DOHH2 (cell line): ENCODE measurements at regions not wholly inside any gene's neighbourhood (a gene's known extent, or its start where the extent isn't known, plus 50 kb on each side); places are given as distances from the start of the nearest gene placed in this dataset.

Source experiments
- H3F3A ChIP-seq: fragments of 200-600 bp; sonication (generic), shearing (Covaris generic); 2 replicates; pipeline ENCODE4 v1.6.0; 2016; ENCODE audit warnings: antibody characterized with exemption, mild to moderate bottlenecking; ENCODE audit not compliant: control insufficient read depth, insufficient read depth
- H3K27ac ChIP-seq: fragments of 200-600 bp; sonication (generic); 2 replicates; pipeline ENCODE4 v1.5.1; 2014; ENCODE audit warnings: low read depth, mild to moderate bottlenecking, low read length, moderate library complexity
- H3K27me3 ChIP-seq: fragments of 200-600 bp; sonication (generic); 2 replicates; pipeline ENCODE4 v1.6.1; 2014; ENCODE audit warnings: mild to moderate bottlenecking, low read length, mixed read lengths; ENCODE audit not compliant: control insufficient read depth
- H3K36me3 ChIP-seq: fragments of 200-600 bp; sonication (generic); 2 replicates; pipeline ENCODE4 v1.6.1; 2014; ENCODE audit warnings: mild to moderate bottlenecking, low read length, moderate library complexity, mixed read lengths; ENCODE audit not compliant: control insufficient read depth
- H3K4me1 ChIP-seq: fragments of 200-600 bp; sonication (generic); 2 replicates; pipeline ENCODE4 v1.6.1; 2014; ENCODE audit warnings: mild to moderate bottlenecking, low read length, mixed read lengths; ENCODE audit not compliant: control insufficient read depth
- H3K4me2 ChIP-seq: fragments of 200-600 bp; sonication (generic); 2 replicates; pipeline ENCODE4 v1.6.0; 2014; ENCODE audit warnings: mild to moderate bottlenecking, low read length, moderate library complexity
- H3K4me3 ChIP-seq: fragments of 200-600 bp; sonication (generic); 2 replicates; pipeline ENCODE4 v1.5.1; 2014; ENCODE audit warnings: mild to moderate bottlenecking, low read length, mixed read lengths
- H3K79me2 ChIP-seq: fragments of 200-600 bp; sonication (generic); 2 replicates; pipeline ENCODE4 v1.6.1; 2014; ENCODE audit warnings: mild to moderate bottlenecking, low read length, mixed read lengths; ENCODE audit not compliant: control insufficient read depth
- H3K9me2 ChIP-seq: fragments of 200-600 bp; sonication (generic); replicated peaks from 2 replicates; pipeline ENCODE4 v1.6.1; 2014; ENCODE audit warnings: mild to moderate bottlenecking, low read length, mixed read lengths; ENCODE audit not compliant: control insufficient read depth
- H3K9me3 ChIP-seq: fragments of 200-600 bp; sonication (generic); 2 replicates; pipeline ENCODE4 v1.6.1; 2014; ENCODE audit warnings: antibody characterized with exemption, low read length, mixed read lengths; ENCODE audit not compliant: control insufficient read depth, insufficient read depth
- H4K20me1 ChIP-seq: fragments of 200-600 bp; sonication (generic); 2 replicates; pipeline ENCODE4 v1.6.0; 2014; ENCODE audit warnings: low read depth, mild to moderate bottlenecking, antibody characterized with exemption, low read length, moderate library complexity; ENCODE audit not compliant: control insufficient read depth, insufficient read depth
- CTCF ChIP-seq: fragments of 200-600 bp; sonication (generic); IDR thresholded peaks from one replicate; pipeline ENCODE4 v1.5.1; 2014; ENCODE audit warnings: antibody characterized with exemption, mild to moderate bottlenecking, low read depth, low read length; ENCODE audit not compliant: poor library complexity, severe bottlenecking
- EZH2phosphoT487 ChIP-seq: fragments of 200-600 bp; sonication (generic); IDR thresholded peaks from 2 replicates; pipeline ENCODE4 v1.6.1; 2017; ENCODE audit warnings: borderline replicate concordance, mild to moderate bottlenecking, antibody characterized with exemption, low read length, moderate library complexity, mixed read lengths

GRCh38 chr12:113630625-113631024, 159.0 kb upstream of the LHX5 start:
- H3K9me3 ChIP-seq = peaks cover 3% of the 10 kb centered on the region
- no peaks in the 10 kb centered on the region for H3K36me3 ChIP-seq
- H3K27me3 ChIP-seq = no peaks in the 10 kb centered on the region
- no peaks in the 10 kb centered on the region for H3F3A ChIP-seq
- TF ChIP-seq CTCF = no peak
- TF ChIP-seq EZH2phosphoT487 = no peak
- H3K27ac ChIP-seq = no peak overlapping the region
- no peaks in the 10 kb centered on the region for H4K20me1 ChIP-seq
- no peaks in the 10 kb centered on the region for H3K4me1 ChIP-seq
- no peak overlapping the region for H3K4me2 ChIP-seq
- H3K4me3 ChIP-seq = no peak overlapping the region
- H3K9me2 ChIP-seq = no peaks in the 10 kb centered on the region
- no peaks in the 10 kb centered on the region for H3K79me2 ChIP-seq

- Histone ChIP-seq H3K9me3 (peaks cover 3% of the 10 kb centered on the region), H3K4me1 (no peaks in the 10 kb centered on the region), H3K4me3 (no peak overlapping the region), H3K27ac (no peak overlapping the region), H4K20me1 (no peaks in the 10 kb centered on the region), H3K9me2 (no peaks in the 10 kb centered on the region), H3K79me2 (no peaks in the 10 kb centered on the region), H3K27me3 (no peaks in the 10 kb centered on the region), H3K4me2 (no peak overlapping the region), H3F3A (no peaks in the 10 kb centered on the region), H3K36me3 (no peaks in the 10 kb centered on the region)
- TF ChIP-seq CTCF (no peak), EZH2phosphoT487 (no peak)
These were observed 153.8 kb upstream of the LHX5 start for GRCh38 chr12:113625499-113625898.

- TF ChIP-seq CTCF (no peak), EZH2phosphoT487 (no peak)
- Histone ChIP-seq H3K9me3 (no peaks in the 10 kb centered on the region), H3K4me1 (no peaks in the 10 kb centered on the region), H3K27ac (no peak overlapping the region), H3K27me3 (no peaks in the 10 kb centered on the region), H3K79me2 (no peaks in the 10 kb centered on the region), H3F3A (no peaks in the 10 kb centered on the region), H3K4me3 (no peak overlapping the region), H4K20me1 (no peaks in the 10 kb centered on the region), H3K36me3 (no peaks in the 10 kb centered on the region), H3K9me2 (no peaks in the 10 kb centered on the region), H3K4me2 (no peak overlapping the region)
These were observed 150.7 kb upstream of the LHX5 start for GRCh38 chr12:113622410-113622809.

GRCh38 chr12:113620437-113620976, 148.8 kb upstream of the LHX5 start:
- H3K27ac ChIP-seq = no peak overlapping the region
- no peaks in the 10 kb centered on the region for H3K79me2 ChIP-seq
- H3K9me2 ChIP-seq = no peaks in the 10 kb centered on the region
- no peaks in the 10 kb centered on the region for H3K27me3 ChIP-seq
- H3K4me1 ChIP-seq = no peaks in the 10 kb centered on the region
- no peaks in the 10 kb centered on the region for H3K9me3 ChIP-seq
- no peak overlapping the region for H3K4me2 ChIP-seq
- H3F3A ChIP-seq = no peaks in the 10 kb centered on the region
- no peak overlapping the region for H3K4me3 ChIP-seq
- TF ChIP-seq CTCF = no peak
- no peak for TF ChIP-seq EZH2phosphoT487
- no peaks in the 10 kb centered on the region for H4K20me1 ChIP-seq
- no peaks in the 10 kb centered on the region for H3K36me3 ChIP-seq
